ENCODE measurements at regions not wholly inside any gene's neighbourhood (a gene's known extent, or its start where the extent isn't known, plus 50 kb on each side); places are given as distances from the start of the nearest gene placed in this dataset.

- TF ChIP-seq CTCF (IDR thresholded peaks at IDR 0.05; ENCODE audit: low read depth, low read length) = no peak
- TF ChIP-seq EZH2phosphoT487 (IDR thresholded peaks at IDR 0.05; ENCODE audit: low read depth) = no peak
Measured at GRCh38 chr2:198499539-198499938, 695.1 kb downstream of the PLCL1 start.

Measured in OCI-LY3 (cell line).